GM19463 (cell line): ENCODE measurements at regions not wholly inside any gene's neighbourhood (a gene's known extent, or its start where the extent isn't known, plus 50 kb on each side); places are given as distances from the start of the nearest gene placed in this dataset.
"Not testable (repeated sequence)": the region's sequence is repeated elsewhere in the genome, so short reads cannot be mapped to it uniquely, and the experiment has no call there.

Source experiments
- ATAC-seq: cut with Tn5 transposase; IDR thresholded peaks from one replicate; pipeline ENCODE4 v1.9.1; 2021; ENCODE audit warnings: mild to moderate bottlenecking, moderate library complexity; ENCODE audit not compliant: unreplicated experiment

DNA sequence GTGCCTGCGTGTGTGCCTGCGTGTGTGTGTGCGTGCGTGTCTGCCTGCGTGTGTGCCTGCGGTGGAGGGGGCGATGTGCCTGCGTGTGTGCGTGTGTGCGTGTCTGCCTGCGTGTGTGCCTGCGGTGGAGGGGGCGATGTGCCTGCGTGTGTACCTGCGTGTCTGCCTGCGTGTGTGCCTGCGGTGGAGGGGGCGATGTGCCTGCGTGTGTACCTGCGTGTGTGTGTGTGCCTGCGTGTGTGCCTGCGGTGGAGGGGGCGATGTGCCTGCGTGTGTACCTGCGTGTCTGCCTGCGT lies 116.7 kb upstream of the ZNF516 start:
- ATAC-seq = not testable (repeated sequence)

- ATAC-seq = no peak
Observed at GRCh38 chr18:76610933-76611749, 116.1 kb upstream of the ZNF516 start.

GRCh38 chr18:76610012-76610411 lies 115.0 kb upstream of the ZNF516 start:
- no peak for ATAC-seq

DNA sequence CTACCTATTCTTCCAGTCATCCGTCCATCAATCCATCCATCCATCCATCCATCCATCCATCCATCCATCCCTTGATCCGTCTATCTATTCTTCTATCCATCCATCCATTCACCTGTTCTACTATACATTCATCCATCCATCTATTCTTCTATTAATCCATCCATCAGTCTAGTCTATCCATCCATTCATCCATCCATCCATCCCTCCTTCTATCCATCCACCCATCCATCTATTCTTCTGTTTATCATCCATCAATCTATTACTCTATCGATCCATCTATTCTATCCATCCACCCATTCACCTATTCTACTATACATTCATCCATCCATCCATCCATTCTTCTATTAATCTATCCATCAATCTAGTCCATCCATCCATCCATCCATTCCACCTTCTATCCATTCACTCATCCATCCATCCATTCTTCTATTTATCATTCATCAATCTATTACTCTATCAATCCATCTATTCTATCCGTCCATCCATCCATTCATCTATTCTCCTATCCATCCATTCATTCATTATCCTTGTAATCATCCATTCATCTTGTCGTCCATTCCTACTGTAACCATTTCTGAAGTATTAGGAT lies 110.4 kb upstream of the ZNF516 start:
- ATAC-seq = no peak

GRCh38 chr18:76604935-76605240 lies 109.8 kb upstream of the ZNF516 start:
- no peak for ATAC-seq

DNA sequence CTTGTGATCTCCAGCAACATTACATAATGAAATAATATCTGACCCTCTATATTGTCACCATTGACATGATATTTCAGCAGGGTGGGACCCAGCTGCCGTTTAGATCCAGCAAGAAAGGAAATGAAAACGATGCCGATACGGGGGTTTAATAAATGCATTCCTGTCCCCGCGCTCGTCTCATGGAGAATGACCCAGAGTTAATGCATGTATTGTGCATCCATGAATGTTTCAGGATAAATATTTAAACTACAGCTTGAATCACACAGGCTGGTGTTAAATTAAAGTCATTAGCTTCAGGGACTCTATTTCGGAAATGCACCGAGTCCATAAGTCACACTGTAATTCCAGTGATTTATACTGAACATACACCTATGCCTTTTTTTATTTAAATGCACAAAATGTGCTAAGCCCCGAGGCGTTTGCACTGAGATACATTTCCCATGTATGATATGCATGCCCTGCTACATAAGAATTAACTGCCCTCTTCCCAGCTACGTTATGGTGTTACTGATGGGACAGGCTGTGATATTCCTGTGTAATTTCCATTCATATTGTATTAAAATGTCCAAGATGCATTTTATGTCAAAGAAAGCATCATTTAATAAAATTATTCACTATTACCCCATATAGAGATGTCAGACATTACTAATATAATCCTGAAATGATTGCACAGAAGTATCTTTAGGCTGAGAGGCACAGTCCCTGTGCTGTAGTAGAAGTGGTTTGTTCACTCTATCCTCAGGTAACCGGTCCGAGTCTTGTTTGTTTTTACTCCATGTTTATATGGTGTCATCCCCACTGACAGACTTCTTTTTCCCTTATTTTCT lies 109.3 kb upstream of the ZNF516 start:
- no peak for ATAC-seq

- no peak for ATAC-seq
Observed at GRCh38 chr18:76602191-76602590, 107.1 kb upstream of the ZNF516 start.

GRCh38 chr18:76600076-76600475 lies 105.0 kb upstream of the ZNF516 start:
- not testable (repeated sequence) for ATAC-seq

- ATAC-seq = no peak
Observed at GRCh38 chr18:76594966-76595365, 99.9 kb upstream of the ZNF516 start.

- no peak for ATAC-seq
Observed at GRCh38 chr18:76593843-76594242, 98.8 kb upstream of the ZNF516 start.

DNA sequence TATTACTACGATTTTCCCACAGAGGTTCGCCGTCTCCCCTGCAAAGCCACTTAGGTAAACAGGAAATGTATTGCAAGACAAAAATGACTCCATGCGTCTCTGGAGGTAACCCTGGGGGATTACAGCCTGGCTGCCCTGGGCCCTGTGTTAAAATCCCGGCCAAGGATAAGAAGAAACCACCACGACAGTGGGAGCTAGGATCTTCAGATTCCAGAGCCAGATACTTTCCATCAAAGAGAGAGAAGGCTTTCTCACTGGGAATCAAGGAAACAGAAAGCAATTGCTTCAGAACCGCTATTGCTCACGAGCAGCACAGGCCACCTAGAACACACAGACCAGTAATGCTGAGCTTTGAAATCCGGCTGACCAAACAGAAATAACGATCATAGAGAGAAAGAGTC lies 97.9 kb upstream of the ZNF516 start:
- no peak for ATAC-seq

DNA sequence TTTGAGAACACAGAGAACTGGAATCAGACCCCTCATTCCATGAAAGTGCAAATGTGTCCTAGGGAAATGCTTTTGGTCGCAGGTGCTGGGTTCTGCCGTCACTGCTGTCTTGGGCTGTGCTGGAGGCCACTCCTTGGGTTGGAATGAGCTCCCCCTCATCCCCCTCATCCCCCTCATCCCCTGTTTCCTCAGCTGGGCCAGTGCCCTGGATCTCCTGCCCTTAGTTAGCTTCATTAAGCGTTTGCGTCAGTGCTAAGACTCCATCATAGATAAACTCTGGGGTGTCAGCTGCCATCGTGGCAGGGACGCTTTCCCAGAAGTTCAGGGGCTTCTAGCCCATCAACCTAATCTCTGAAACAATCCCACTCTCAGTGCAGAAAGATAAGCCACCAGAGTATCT lies 97.1 kb upstream of the ZNF516 start:
- no peak for ATAC-seq

DNA sequence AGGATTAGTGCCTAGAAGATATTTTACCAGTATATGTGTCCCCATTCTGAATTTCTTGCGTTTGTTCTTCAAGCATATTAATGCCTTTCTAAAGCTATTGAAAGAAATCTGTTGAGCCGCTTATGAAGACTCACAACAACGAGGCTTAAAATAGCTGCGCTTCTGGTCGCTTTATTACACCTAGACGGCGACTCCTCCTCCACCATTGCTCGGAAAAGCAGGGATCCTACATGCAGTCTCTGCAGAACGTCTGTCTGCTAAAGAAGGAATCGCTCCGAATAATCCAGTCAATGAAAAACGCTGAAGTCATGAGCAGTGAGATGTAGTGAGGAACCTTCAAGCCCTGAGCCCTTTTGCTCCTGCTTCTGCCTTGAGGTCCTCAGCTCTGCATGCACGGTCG lies 94.8 kb upstream of the ZNF516 start:
- ATAC-seq = no peak

GRCh38 chr18:76589316-76589715 lies 94.3 kb upstream of the ZNF516 start:
- no peak for ATAC-seq

DNA sequence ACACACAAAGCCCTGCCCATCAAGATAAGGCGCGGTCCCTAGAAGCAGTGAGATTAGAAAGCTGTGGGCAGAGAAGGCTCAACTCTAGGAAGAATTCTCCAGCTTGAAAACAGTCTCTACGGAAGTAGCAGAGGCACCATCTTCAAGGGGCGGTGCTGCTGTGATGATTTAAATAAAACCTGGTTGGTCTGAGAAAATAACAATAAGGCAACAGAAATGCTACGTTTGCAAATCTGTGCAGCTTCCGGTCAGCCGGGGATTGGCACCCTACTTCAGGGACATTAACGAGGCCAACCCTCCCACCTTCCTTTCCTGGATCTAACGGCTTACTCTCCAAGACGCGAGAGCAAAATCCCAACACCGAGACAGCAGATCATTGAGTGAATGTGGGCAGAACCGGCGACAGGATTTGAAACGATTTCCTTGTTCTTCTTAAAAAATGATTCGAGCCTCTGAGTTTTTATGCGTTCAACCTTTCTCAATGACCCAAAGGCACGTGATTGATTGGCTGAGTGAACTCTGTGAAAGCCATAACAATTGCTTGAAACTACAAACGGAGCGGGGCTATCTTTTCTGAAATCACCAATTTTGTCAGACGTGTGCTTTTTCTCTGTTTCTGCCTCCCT lies 93.7 kb upstream of the ZNF516 start:
- no peak for ATAC-seq

GRCh38 chr18:76587879-76588271 lies 92.8 kb upstream of the ZNF516 start:
- no peak for ATAC-seq

DNA sequence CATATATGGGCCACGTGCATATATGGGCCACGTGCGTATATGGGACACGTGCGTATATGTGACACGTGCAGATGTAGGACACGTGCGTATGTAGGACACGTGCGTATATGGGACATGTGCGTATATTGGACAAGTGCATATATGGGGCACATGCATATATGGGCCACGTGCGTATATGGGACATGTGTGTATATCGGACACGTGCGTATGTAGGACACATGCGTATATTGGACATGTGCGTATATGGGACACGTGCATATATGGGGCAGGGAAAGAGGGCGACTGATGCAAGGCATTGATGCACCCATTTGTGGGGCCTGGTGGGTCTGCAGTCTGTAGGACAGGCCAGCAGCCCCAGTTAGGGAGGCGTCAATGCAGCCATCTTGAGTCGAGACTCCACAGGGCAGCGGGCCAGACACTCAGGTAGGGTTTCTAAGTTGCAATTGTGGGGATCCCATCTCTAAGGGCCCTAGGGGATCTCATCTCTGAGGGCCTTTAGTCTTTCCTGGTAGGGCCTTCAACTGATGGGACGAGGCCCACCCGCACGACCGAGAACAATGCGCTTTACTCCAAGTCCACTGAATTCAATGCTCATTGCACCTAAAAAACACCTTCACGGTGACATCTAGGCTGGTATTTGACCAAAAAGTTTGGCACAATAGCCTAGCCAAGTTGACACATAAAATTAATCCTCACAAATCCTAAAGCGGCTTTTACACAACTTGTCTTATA lies 92.3 kb upstream of the ZNF516 start:
- no peak for ATAC-seq

- no peak for ATAC-seq
Observed at GRCh38 chr18:76584414-76585310, 89.6 kb upstream of the ZNF516 start.

- ATAC-seq = no peak
Observed at GRCh38 chr18:76581261-76581660, 86.2 kb upstream of the ZNF516 start.
